ENCODE measurements at regions not wholly inside any gene's neighbourhood (a gene's known extent, or its start where the extent isn't known, plus 50 kb on each side); places are given as distances from the start of the nearest gene placed in this dataset.

- H3K4me1 ChIP-seq (ENCODE audit: control insufficient read depth, insufficient read depth, low read length): no peaks in the 10 kb centered on the region
- intact Hi-C loops (cut with micrococcal nuclease): no loop called here
- 43% methylated on average over 5 of the region's 8 CpGs for WGBS (ENCODE audit: insufficient coverage)
- H3K9me3 Mint-ChIP-seq: no peaks in the 10 kb centered on the region
- H3K27me3 Mint-ChIP-seq (ENCODE audit: low read depth in 2 of 2): peaks cover 10 to 22% of the 10 kb centered on the region in 2 donors
- H3K27ac ChIP-seq (ENCODE audit: low read length): no peak overlapping the region
- H3K36me3 Mint-ChIP-seq: no peaks in the 10 kb centered on the region
- H3K4me1 Mint-ChIP-seq: peaks cover 0 to 5% of the 10 kb centered on the region in 2 donors
- DNase-seq: no peak
- H3K9me3 ChIP-seq (ENCODE audit: control insufficient read depth, insufficient read depth, low read length): no peaks in the 10 kb centered on the region
- H3K27me3 ChIP-seq (ENCODE audit: control insufficient read depth, insufficient read depth, low read length): no peaks in the 10 kb centered on the region
- H3K27ac Mint-ChIP-seq: no peak overlapping the region
- no peak overlapping the region for H3K4me3 Mint-ChIP-seq
- H3K36me3 ChIP-seq (ENCODE audit: control insufficient read depth, insufficient read depth, low read length): no peaks in the 10 kb centered on the region
- no peak overlapping the region for H3K4me3 ChIP-seq (ENCODE audit: low read length)
- no peak for TF ChIP-seq CTCF (IDR thresholded peaks at IDR 0.05)
- ATAC-seq: no peak
Measured at GRCh38 chr10:28806951-28807759, 129.8 kb downstream of the BAMBI start.

GRCh38 chr10:28807760-28808613, 130.7 kb downstream of the BAMBI start:
- Histone ChIP-seq H3K4me1 (ENCODE audit: control insufficient read depth, insufficient read depth, low read length) (no peaks in the 10 kb centered on the region), H3K36me3 (ENCODE audit: control insufficient read depth, insufficient read depth, low read length) (no peaks in the 10 kb centered on the region), H3K4me3 (ENCODE audit: low read length) (no peak overlapping the region), H3K27ac (ENCODE audit: low read length) (no peak overlapping the region), H3K9me3 (ENCODE audit: control insufficient read depth, insufficient read depth, low read length) (no peaks in the 10 kb centered on the region), H3K27me3 (ENCODE audit: control insufficient read depth, insufficient read depth, low read length) (no peaks in the 10 kb centered on the region)
- Mint-ChIP-seq H3K36me3 (no peaks in the 10 kb centered on the region), H3K4me1 (peaks cover 0 to 5% of the 10 kb centered on the region in 2 donors), H3K27ac (no peak overlapping the region), H3K27me3 (ENCODE audit: low read depth in 2 of 2) (peaks cover 10 to 16% of the 10 kb centered on the region in 2 donors), H3K9me3 (no peaks in the 10 kb centered on the region), H3K4me3 (no peak overlapping the region)
- DNase-seq (no peak), ATAC-seq (no peak)
- intact Hi-C loops (cut with micrococcal nuclease): no loop called here
- 21% methylated on average over 16 of the region's 16 CpGs for WGBS (ENCODE audit: insufficient coverage)
- TF ChIP-seq CTCF (IDR thresholded peaks at IDR 0.05): no peak

GRCh38 chr10:28808693-28809092, 131.4 kb downstream of the BAMBI start:
- TF ChIP-seq CTCF (IDR thresholded peaks at IDR 0.05): no peak
- H3K9me3 Mint-ChIP-seq: no peaks in the 10 kb centered on the region
- H3K27me3 Mint-ChIP-seq (ENCODE audit: low read depth in 2 of 2): peaks cover 10 to 16% of the 10 kb centered on the region in 2 donors
- intact Hi-C loops (cut with micrococcal nuclease): no loop called here
- DNase-seq (no peak), ATAC-seq (no peak)
- no peaks in the 10 kb centered on the region for H3K36me3 Mint-ChIP-seq
- H3K4me3 Mint-ChIP-seq: no peak overlapping the region
- no peak overlapping the region for H3K4me3 ChIP-seq (ENCODE audit: low read length)
- no peak overlapping the region for H3K27ac Mint-ChIP-seq
- H3K4me1 ChIP-seq (ENCODE audit: control insufficient read depth, insufficient read depth, low read length): no peaks in the 10 kb centered on the region
- no peak overlapping the region for H3K27ac ChIP-seq (ENCODE audit: low read length)
- H3K9me3 ChIP-seq (ENCODE audit: control insufficient read depth, insufficient read depth, low read length): no peaks in the 10 kb centered on the region
- 76% methylated on average over 6 of the region's 6 CpGs for WGBS (ENCODE audit: insufficient coverage)
- peaks cover 0 to 5% of the 10 kb centered on the region in 2 donors for H3K4me1 Mint-ChIP-seq
- H3K27me3 ChIP-seq (ENCODE audit: control insufficient read depth, insufficient read depth, low read length): no peaks in the 10 kb centered on the region
- H3K36me3 ChIP-seq (ENCODE audit: control insufficient read depth, insufficient read depth, low read length): no peaks in the 10 kb centered on the region

All from natural killer cell (primary cell).